SH-SY5Y (cell line): ENCODE measurements at regions not wholly inside any gene's neighbourhood (a gene's known extent, or its start where the extent isn't known, plus 50 kb on each side); places are given as distances from the start of the nearest gene placed in this dataset.

Source experiments
- GATA2 ChIP-seq: IDR thresholded peaks from 2 replicates; pipeline ENCODE4 v1.6.1; 2011; ENCODE audit warnings: mild to moderate bottlenecking, low read depth, low read length
- GATA3 ChIP-seq: IDR thresholded peaks from 2 replicates; pipeline ENCODE4 v1.6.1; 2011; ENCODE audit warnings: low read depth, mild to moderate bottlenecking, low read length, moderate library complexity

DNA sequence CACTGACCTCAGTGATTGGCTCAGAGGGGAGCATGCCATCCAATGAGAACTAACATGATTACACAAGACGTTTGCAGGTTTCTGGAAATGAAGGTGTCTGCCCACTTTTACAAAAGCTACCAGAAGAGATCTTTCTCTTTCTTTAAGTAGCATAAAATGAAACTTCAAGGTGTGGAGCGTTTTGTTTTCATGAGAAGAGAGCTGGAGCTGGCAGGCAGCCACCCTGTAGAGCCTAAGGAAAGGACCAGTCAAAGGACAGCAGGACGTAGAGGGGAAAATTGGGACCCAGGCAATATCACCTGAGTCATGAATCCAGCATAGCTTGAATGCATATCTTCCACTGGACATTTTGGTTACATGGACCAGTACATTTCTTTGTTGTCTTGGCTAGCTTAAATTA is 331.0 kb downstream of the EPHA4 start:
- TF ChIP-seq GATA2 (no peak), GATA3 (no peak)
